ENCODE measurements at regions not wholly inside any gene's neighbourhood (a gene's known extent, or its start where the extent isn't known, plus 50 kb on each side); places are given as distances from the start of the nearest gene placed in this dataset.
"Not testable (repeated sequence)": the region's sequence is repeated elsewhere in the genome, so short reads cannot be mapped to it uniquely, and the experiment has no call there.

DNA sequence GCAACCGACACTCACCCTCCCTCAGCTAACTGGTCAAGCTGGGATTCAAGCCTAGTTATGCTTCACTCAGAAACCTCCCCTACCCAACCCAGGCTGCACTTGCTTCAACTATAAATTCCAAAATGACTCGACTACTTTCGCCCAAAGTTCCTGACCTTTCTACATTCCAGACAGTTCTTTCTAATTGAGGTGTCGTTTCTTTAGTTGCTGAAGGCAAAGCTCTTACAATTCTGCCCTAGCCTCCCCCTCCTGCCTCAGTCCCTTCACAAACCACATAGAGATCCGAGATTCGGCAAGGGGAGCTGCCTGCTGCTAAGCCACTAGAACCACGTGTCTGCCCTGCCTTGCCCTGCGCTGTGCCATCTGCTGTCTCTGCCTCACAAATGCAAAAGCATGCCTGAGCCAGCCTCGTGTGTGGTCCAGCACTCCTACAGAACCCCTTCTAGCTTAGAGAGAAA lies 74.7 kb upstream of the SH3GL3 start:
- Histone ChIP-seq H3K4me1 (ENCODE audit: control insufficient read depth, insufficient read depth, low read length, poor library complexity, severe bottlenecking) (no peaks in the 10 kb centered on the region), H3K4me3 (ENCODE audit: insufficient read depth, low read depth, low read length, poor library complexity, severe bottlenecking) (no peak overlapping the region), H3K9me3 (ENCODE audit: control insufficient read depth, low read length) (no peaks in the 10 kb centered on the region), H3K27me3 (replicated peaks; ENCODE audit: control insufficient read depth, insufficient read depth, low read length, poor library complexity, severe bottlenecking) (no peaks in the 10 kb centered on the region), H3K36me3 (ENCODE audit: control insufficient read depth, insufficient read depth, low read length) (no peaks in the 10 kb centered on the region), H3K27ac (ENCODE audit: insufficient read depth, low read length, poor library complexity, severe bottlenecking) (no peak overlapping the region)
- no peak for DNase-seq

DNA sequence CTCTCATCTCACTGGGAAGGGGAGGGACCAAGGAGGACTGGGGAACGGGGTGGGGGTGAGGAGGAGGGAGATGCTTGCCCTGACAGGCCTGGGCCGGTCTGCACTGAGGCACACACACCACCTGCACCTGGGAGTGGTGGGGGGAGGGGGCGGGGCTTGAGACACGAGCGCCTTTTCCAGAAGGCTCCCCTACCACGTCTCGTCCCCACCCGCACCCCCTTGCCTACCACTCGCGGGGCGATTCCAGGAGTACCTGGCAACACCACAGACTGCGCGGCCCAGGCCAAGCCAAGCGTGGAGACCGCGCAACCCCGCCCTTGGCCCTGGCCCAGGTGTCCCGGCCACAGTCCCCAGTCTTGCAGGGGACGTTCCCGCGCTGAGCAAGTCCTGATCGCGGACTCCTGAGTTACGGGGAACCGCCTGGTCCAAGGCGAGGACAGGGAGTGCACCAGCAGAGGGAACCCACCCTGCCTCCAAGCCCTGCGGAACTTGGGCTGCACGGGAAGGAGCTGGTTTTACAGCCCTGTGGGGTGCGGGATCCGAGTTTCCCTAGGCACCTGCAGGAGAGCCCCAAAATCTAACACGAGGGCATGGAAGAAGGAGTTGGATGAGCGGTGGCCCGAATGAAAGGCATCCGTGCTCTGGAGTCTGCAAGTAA lies 68.1 kb upstream of the SH3GL3 start:
- H3K27me3 ChIP-seq (replicated peaks; ENCODE audit: control insufficient read depth, insufficient read depth, low read length, poor library complexity, severe bottlenecking) = peaks cover 8% of the 10 kb centered on the region
- H3K27ac ChIP-seq (ENCODE audit: insufficient read depth, low read length, poor library complexity, severe bottlenecking) = no peak overlapping the region
- H3K9me3 ChIP-seq (ENCODE audit: control insufficient read depth, low read length) = no peaks in the 10 kb centered on the region
- no peaks in the 10 kb centered on the region for H3K36me3 ChIP-seq (ENCODE audit: control insufficient read depth, insufficient read depth, low read length)
- no peak overlapping the region for H3K4me3 ChIP-seq (ENCODE audit: insufficient read depth, low read depth, low read length, poor library complexity, severe bottlenecking)
- H3K4me1 ChIP-seq (ENCODE audit: control insufficient read depth, insufficient read depth, low read length, poor library complexity, severe bottlenecking) = no peaks in the 10 kb centered on the region
- DNase-seq = no peak

DNA sequence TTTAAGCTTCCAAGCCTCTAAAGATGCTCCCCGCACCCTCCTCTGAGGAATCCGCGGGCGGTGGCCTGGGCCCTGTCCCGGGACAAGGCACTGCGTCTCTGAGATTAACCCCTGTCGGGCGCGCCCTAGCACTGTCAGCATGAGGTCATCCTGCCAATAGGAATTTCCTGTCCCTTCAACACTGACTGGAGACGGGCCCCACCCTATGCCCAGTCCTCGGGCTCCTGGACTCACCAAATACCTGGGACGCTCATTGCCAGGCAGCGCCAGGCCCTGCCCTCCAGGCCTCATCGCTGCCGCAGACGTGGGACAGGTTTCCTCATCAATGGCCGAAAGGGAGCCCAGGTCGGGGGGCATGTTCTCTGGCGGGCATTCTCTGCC lies 67.6 kb upstream of the SH3GL3 start:
- H3K36me3 ChIP-seq (ENCODE audit: control insufficient read depth, insufficient read depth, low read length) = no peaks in the 10 kb centered on the region
- H3K27ac ChIP-seq (ENCODE audit: insufficient read depth, low read length, poor library complexity, severe bottlenecking) = no peak overlapping the region
- peaks cover 8% of the 10 kb centered on the region for H3K27me3 ChIP-seq (replicated peaks; ENCODE audit: control insufficient read depth, insufficient read depth, low read length, poor library complexity, severe bottlenecking)

DNA sequence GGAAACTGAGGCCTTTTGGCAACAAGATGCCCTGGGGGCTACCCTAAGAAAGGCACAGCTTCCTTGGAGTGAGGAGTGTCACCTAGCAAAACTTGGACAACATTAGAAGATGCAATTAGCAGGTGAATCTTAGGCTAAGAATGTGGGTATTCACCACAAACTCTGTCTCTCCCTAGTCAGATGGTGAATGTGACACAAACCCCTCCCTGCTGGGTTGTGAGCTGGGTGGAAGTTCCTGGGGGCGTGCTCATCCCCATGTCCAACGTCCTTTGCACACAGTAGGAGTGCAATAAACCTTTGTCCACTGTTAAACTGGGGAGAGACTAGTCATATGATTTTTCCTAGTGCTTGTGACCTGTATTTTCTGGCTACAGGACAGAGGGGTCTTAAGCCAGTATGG lies 67.1 kb upstream of the SH3GL3 start:
- H3K4me3 ChIP-seq (ENCODE audit: insufficient read depth, low read depth, low read length, poor library complexity, severe bottlenecking) = no peak overlapping the region
- DNase-seq = no peak
- no peaks in the 10 kb centered on the region for H3K36me3 ChIP-seq (ENCODE audit: control insufficient read depth, insufficient read depth, low read length)
- H3K4me1 ChIP-seq (ENCODE audit: control insufficient read depth, insufficient read depth, low read length, poor library complexity, severe bottlenecking) = no peaks in the 10 kb centered on the region
- no peaks in the 10 kb centered on the region for H3K9me3 ChIP-seq (ENCODE audit: control insufficient read depth, low read length)
- H3K27ac ChIP-seq (ENCODE audit: insufficient read depth, low read length, poor library complexity, severe bottlenecking) = no peak overlapping the region
- H3K27me3 ChIP-seq (replicated peaks; ENCODE audit: control insufficient read depth, insufficient read depth, low read length, poor library complexity, severe bottlenecking) = peaks cover 8% of the 10 kb centered on the region

More for the DNA sequence above, 67.6 kb upstream of the SH3GL3 start:
- no peak for DNase-seq
- H3K4me3 ChIP-seq (ENCODE audit: insufficient read depth, low read depth, low read length, poor library complexity, severe bottlenecking) = no peak overlapping the region
- no peaks in the 10 kb centered on the region for H3K4me1 ChIP-seq (ENCODE audit: control insufficient read depth, insufficient read depth, low read length, poor library complexity, severe bottlenecking)
- H3K9me3 ChIP-seq (ENCODE audit: control insufficient read depth, low read length) = no peaks in the 10 kb centered on the region

DNA sequence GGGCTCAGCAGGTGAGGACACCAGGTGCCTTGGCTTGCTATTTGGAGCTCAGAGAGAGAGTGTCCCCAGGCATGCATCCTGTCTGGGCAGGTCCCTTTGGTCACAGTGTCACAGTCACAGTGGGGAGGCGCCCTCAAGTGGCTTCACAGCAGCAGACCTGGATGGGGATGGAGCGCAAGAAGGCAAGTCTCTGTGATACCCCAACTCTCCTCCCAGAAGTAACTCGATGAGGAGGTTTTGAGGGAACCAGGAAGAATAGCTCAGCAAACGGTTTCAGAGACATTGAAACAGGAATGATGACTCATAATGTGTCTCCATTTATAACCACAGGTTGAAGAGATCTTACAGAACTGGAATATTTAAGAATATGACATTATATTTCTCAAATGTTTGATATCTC lies 66.5 kb upstream of the SH3GL3 start:
- Histone ChIP-seq H3K9me3 (ENCODE audit: control insufficient read depth, low read length) (no peaks in the 10 kb centered on the region), H3K36me3 (ENCODE audit: control insufficient read depth, insufficient read depth, low read length) (no peaks in the 10 kb centered on the region), H3K4me1 (ENCODE audit: control insufficient read depth, insufficient read depth, low read length, poor library complexity, severe bottlenecking) (no peaks in the 10 kb centered on the region), H3K27ac (ENCODE audit: insufficient read depth, low read length, poor library complexity, severe bottlenecking) (no peak overlapping the region), H3K4me3 (ENCODE audit: insufficient read depth, low read depth, low read length, poor library complexity, severe bottlenecking) (no peak overlapping the region), H3K27me3 (replicated peaks; ENCODE audit: control insufficient read depth, insufficient read depth, low read length, poor library complexity, severe bottlenecking) (peaks cover 8% of the 10 kb centered on the region)
- DNase-seq = no peak

GRCh38 chr15:83383608-83384139 lies 63.5 kb upstream of the SH3GL3 start:
- DNase-seq; H3K4me3 ChIP-seq (ENCODE audit: insufficient read depth, low read depth, low read length, poor library complexity, severe bottlenecking); H3K27me3 ChIP-seq (replicated peaks; ENCODE audit: control insufficient read depth, insufficient read depth, low read length, poor library complexity, severe bottlenecking); H3K36me3 ChIP-seq (ENCODE audit: control insufficient read depth, insufficient read depth, low read length); H3K27ac ChIP-seq (ENCODE audit: insufficient read depth, low read length, poor library complexity, severe bottlenecking); H3K4me1 ChIP-seq (ENCODE audit: control insufficient read depth, insufficient read depth, low read length, poor library complexity, severe bottlenecking); H3K9me3 ChIP-seq (ENCODE audit: control insufficient read depth, low read length): not testable (repeated sequence)

GRCh38 chr15:83396101-83396500 lies 51.0 kb upstream of the SH3GL3 start:
- Histone ChIP-seq H3K9me3 (ENCODE audit: control insufficient read depth, low read length) (no peaks in the 10 kb centered on the region), H3K4me3 (ENCODE audit: insufficient read depth, low read depth, low read length, poor library complexity, severe bottlenecking) (no peak overlapping the region), H3K27me3 (replicated peaks; ENCODE audit: control insufficient read depth, insufficient read depth, low read length, poor library complexity, severe bottlenecking) (peaks cover 8% of the 10 kb centered on the region), H3K4me1 (ENCODE audit: control insufficient read depth, insufficient read depth, low read length, poor library complexity, severe bottlenecking) (no peaks in the 10 kb centered on the region), H3K36me3 (ENCODE audit: control insufficient read depth, insufficient read depth, low read length) (no peaks in the 10 kb centered on the region), H3K27ac (ENCODE audit: insufficient read depth, low read length, poor library complexity, severe bottlenecking) (no peak overlapping the region)
- no peak for DNase-seq

Data from effector memory CD4-positive, alpha-beta T cell (primary cell).